BE2C (cell line): ENCODE measurements at regions not wholly inside any gene's neighbourhood (a gene's known extent, or its start where the extent isn't known, plus 50 kb on each side); places are given as distances from the start of the nearest gene placed in this dataset.

Experiments
- DNase-seq: peaks from one replicate; pipeline ENCODE4 v3.0.0-alpha.2; 2020
- H3K27me3 ChIP-seq: fragments of 250-450 bp; sonication (Bioruptor Pico); 2 replicates; pipeline ENCODE4 v1.5.1; 2020; ENCODE audit warnings: mild to moderate bottlenecking
- H3K36me3 ChIP-seq: fragments of 250-450 bp; sonication (Bioruptor Pico); 2 replicates; pipeline ENCODE4 v1.5.1; 2020; ENCODE audit warnings: mild to moderate bottlenecking
- H3K4me1 ChIP-seq: fragments of 250-450 bp; sonication (Bioruptor Pico); 2 replicates; pipeline ENCODE4 v1.5.1; 2020
- H3K4me3 ChIP-seq: 2 replicates; pipeline ENCODE4 v1.5.1; 2011; ENCODE audit warnings: low read depth, low read length
- H3K9me3 ChIP-seq: fragments of 250-450 bp; sonication (Bioruptor Pico); 2 replicates; pipeline ENCODE4 v1.5.1; 2020
- TF ChIP-seq, protein P1 (sequence below): IDR thresholded peaks from 2 replicates; pipeline ENCODE4 v1.5.1; 2012; ENCODE audit warnings: mild to moderate bottlenecking, low read depth, low read length

- Histone ChIP-seq H3K4me1 (no peaks in the 10 kb centered on the region), H3K27me3 (no peaks in the 10 kb centered on the region), H3K4me3 (no peak overlapping the region), H3K9me3 (no peaks in the 10 kb centered on the region), H3K36me3 (no peaks in the 10 kb centered on the region)
- no peak for DNase-seq
- TF ChIP-seq, protein P1, sequence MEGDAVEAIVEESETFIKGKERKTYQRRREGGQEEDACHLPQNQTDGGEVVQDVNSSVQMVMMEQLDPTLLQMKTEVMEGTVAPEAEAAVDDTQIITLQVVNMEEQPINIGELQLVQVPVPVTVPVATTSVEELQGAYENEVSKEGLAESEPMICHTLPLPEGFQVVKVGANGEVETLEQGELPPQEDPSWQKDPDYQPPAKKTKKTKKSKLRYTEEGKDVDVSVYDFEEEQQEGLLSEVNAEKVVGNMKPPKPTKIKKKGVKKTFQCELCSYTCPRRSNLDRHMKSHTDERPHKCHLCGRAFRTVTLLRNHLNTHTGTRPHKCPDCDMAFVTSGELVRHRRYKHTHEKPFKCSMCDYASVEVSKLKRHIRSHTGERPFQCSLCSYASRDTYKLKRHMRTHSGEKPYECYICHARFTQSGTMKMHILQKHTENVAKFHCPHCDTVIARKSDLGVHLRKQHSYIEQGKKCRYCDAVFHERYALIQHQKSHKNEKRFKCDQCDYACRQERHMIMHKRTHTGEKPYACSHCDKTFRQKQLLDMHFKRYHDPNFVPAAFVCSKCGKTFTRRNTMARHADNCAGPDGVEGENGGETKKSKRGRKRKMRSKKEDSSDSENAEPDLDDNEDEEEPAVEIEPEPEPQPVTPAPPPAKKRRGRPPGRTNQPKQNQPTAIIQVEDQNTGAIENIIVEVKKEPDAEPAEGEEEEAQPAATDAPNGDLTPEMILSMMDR, result no peak
These were observed 1070.3 kb upstream of the CELF4 start for GRCh38 chr18:38635709-38636430.

GRCh38 chr18:38634117-38634516 is 1068.5 kb upstream of the CELF4 start:
- Histone ChIP-seq H3K36me3 (no peaks in the 10 kb centered on the region), H3K27me3 (no peaks in the 10 kb centered on the region), H3K4me3 (no peak overlapping the region), H3K9me3 (no peaks in the 10 kb centered on the region), H3K4me1 (no peaks in the 10 kb centered on the region)
- TF ChIP-seq, protein P1, result no peak
- DNase-seq, result no peak

DNA sequence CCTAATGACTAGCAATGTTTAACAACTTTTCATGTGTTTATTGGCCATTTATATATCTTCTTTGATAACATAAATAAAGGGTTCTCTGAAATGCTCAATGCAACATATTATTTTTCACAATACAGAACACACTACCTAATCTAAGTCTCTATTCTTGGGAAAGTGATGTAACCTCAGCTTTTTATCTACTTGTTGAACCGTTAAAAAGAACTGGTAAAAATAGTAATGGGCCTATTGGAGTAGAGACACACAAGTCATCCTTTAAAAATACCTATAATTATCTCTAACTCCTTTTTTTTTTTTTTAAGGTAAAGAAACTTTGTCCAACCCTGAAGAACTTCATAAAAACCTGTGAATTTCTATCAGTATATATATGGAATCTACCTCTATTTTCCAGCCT is 1067.7 kb upstream of the CELF4 start:
- Histone ChIP-seq H3K36me3 (no peaks in the 10 kb centered on the region), H3K27me3 (no peaks in the 10 kb centered on the region), H3K4me1 (no peaks in the 10 kb centered on the region), H3K9me3 (no peaks in the 10 kb centered on the region), H3K4me3 (no peak overlapping the region)
- TF ChIP-seq, protein P1, result no peak
- no peak for DNase-seq

GRCh38 chr18:38619129-38619528 is 1053.5 kb upstream of the CELF4 start:
- DNase-seq, result no peak
- H3K4me3 ChIP-seq, result no peak overlapping the region
- TF ChIP-seq, protein P1, result no peak
- H3K9me3 ChIP-seq, result no peaks in the 10 kb centered on the region
- no peaks in the 10 kb centered on the region for H3K27me3 ChIP-seq
- H3K4me1 ChIP-seq, result no peaks in the 10 kb centered on the region
- no peaks in the 10 kb centered on the region for H3K36me3 ChIP-seq

- no peaks in the 10 kb centered on the region for H3K36me3 ChIP-seq
- H3K4me3 ChIP-seq, result no peak overlapping the region
- no peaks in the 10 kb centered on the region for H3K9me3 ChIP-seq
- H3K4me1 ChIP-seq, result no peaks in the 10 kb centered on the region
- no peaks in the 10 kb centered on the region for H3K27me3 ChIP-seq
- TF ChIP-seq, protein P1, result no peak
- DNase-seq, result no peak
These were observed 1050.7 kb upstream of the CELF4 start for GRCh38 chr18:38616306-38616705.

DNA sequence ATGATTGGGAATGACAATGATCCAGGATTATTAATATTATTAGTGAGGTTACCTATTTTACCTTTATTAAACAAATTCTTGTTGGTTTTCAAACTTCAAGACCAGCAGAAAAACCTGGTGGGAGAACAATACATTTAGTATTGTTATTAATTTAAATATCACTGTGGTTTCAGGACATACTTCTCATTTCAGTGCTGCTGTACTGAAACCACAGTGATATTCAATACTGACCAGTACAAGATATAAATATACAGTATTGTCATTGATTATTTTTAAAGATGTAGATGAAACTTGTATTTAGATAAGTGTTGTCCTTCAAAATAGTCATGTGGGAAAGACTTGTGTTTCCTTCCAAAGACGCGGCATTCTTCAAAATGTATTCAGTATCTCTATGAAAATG is 1047.3 kb upstream of the CELF4 start:
- Histone ChIP-seq H3K36me3 (no peaks in the 10 kb centered on the region), H3K4me3 (no peak overlapping the region), H3K9me3 (no peaks in the 10 kb centered on the region), H3K27me3 (no peaks in the 10 kb centered on the region), H3K4me1 (no peaks in the 10 kb centered on the region)
- TF ChIP-seq, protein P1, result no peak
- DNase-seq, result no peak
